Fibroblast of lung (primary cell): ENCODE measurements at regions not wholly inside any gene's neighbourhood (a gene's known extent, or its start where the extent isn't known, plus 50 kb on each side); places are given as distances from the start of the nearest gene placed in this dataset.

Experiments used
- DNase-seq, 2 donors: peaks; one replicate each; pipeline versions ENCODE4 v3.0.0 to v3.0.0-alpha.2; 2010; ENCODE audit warnings: low read depth in 2 of 2
- H2AFZ ChIP-seq: 2 replicates; pipeline ENCODE4 v1.5.1; 2012; ENCODE audit warnings: low read length, control low read depth, inconsistent platforms
- H3K27ac ChIP-seq: 2 replicates; pipeline ENCODE4 v1.5.1; 2011; ENCODE audit warnings: low read length, control low read depth; ENCODE audit not compliant: insufficient read depth
- H3K27me3 ChIP-seq: 2 replicates; pipeline ENCODE4 v1.5.1; 2011; ENCODE audit warnings: mild to moderate bottlenecking, low read length; ENCODE audit not compliant: control insufficient read depth, insufficient read depth
- H3K36me3 ChIP-seq: 2 replicates; pipeline ENCODE4 v1.5.1; 2011; ENCODE audit warnings: low read length; ENCODE audit not compliant: control insufficient read depth, insufficient read depth
- H3K4me1 ChIP-seq: 2 replicates; pipeline ENCODE4 v1.5.1; 2011; ENCODE audit warnings: low read length; ENCODE audit not compliant: control insufficient read depth, insufficient read depth; ENCODE audit errors: extremely low read depth
- H3K4me2 ChIP-seq: 2 replicates; pipeline ENCODE4 v1.5.1; 2011; ENCODE audit warnings: low read length, control low read depth; ENCODE audit not compliant: insufficient read depth; ENCODE audit errors: extremely low read depth
- H3K4me3 ChIP-seq, 4 experiments: fragments of 200-600 bp in 1 of 4; sonication (generic) in 1 of 4; replicated peaks in 1 of 4; 2 replicates each; pipeline ENCODE4 v1.5.1; 2011 to 2016; ENCODE audit warnings: low read length in 4 of 4, low read depth in 3 of 4, mild to moderate bottlenecking in 3 of 4, control low read depth in 2 of 4, inconsistent platforms in 1 of 4, mixed read lengths in 1 of 4; ENCODE audit not compliant: insufficient read depth in 1 of 4; ENCODE audit errors: control extremely low read depth in 1 of 4
- H3K79me2 ChIP-seq: 2 replicates; pipeline ENCODE4 v1.5.1; 2012; ENCODE audit warnings: mild to moderate bottlenecking, low read length, inconsistent platforms; ENCODE audit not compliant: control insufficient read depth, insufficient read depth
- H3K9ac ChIP-seq: 2 replicates; pipeline ENCODE4 v1.5.1; 2011; ENCODE audit warnings: mild to moderate bottlenecking, low read length, control low read depth; ENCODE audit not compliant: insufficient read depth
- H3K9me3 ChIP-seq: 2 replicates; pipeline ENCODE4 v1.5.1; 2012; ENCODE audit warnings: low read depth, low read length; ENCODE audit not compliant: control insufficient read depth, insufficient read depth
- H4K20me1 ChIP-seq: 2 replicates; pipeline ENCODE4 v1.5.1; 2011; ENCODE audit warnings: low read length; ENCODE audit not compliant: control insufficient read depth, insufficient read depth; ENCODE audit errors: extremely low read depth
- EZH2 ChIP-seq: IDR thresholded peaks from 2 replicates; pipeline ENCODE4 v1.5.1; 2012; ENCODE audit warnings: low read length, control low read depth, mild to moderate bottlenecking; ENCODE audit errors: missing control alignments
- TF ChIP-seq, protein P1 (sequence below), 2 donors: IDR thresholded peaks in 1 of 2; conservative IDR thresholded peaks in 1 of 2; 1 replicate in 1 of 2; 2 replicates in 1 of 2; pipeline ENCODE4 v1.5.1; 2011 to 2012; ENCODE audit warnings: low read length in 2 of 2, control low read depth in 1 of 2, inconsistent platforms in 1 of 2, low read depth in 1 of 2, mild to moderate bottlenecking in 1 of 2

DNA sequence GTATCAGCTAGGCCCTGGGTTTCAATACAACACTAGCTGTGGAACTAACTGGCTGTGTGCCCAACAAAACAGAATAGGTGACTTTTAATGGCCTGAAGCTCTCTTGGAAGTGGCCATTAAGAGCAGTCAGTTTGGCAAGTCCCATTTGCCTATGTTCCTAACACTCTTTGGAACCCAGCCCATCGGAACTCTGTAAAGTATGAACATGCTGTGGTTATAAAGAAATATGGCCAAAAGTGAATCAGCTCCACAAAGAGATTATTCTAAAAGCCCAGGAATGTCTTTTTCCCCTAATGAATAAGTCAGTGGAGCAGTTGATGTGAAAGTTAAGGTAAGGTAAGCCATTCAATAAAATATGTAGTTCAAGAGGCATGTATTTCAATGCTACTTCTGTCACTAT, 223.7 kb upstream of the ADAMTS5 start:
- H3K9me3 ChIP-seq, result no peaks in the 10 kb centered on the region
- no peak overlapping the region for H2AFZ ChIP-seq
- H3K27ac ChIP-seq, result no peak overlapping the region
- H4K20me1 ChIP-seq, result no peaks in the 10 kb centered on the region
- no peaks in the 10 kb centered on the region for H3K27me3 ChIP-seq
- DNase-seq, result peak; percentile 51 to 67
- no peaks in the 10 kb centered on the region for H3K4me1 ChIP-seq
- H3K36me3 ChIP-seq, result no peaks in the 10 kb centered on the region
- H3K9ac ChIP-seq, result no peak overlapping the region
- no peaks in the 10 kb centered on the region for H3K79me2 ChIP-seq
- H3K4me3 ChIP-seq, result no peak overlapping the region
- no peak overlapping the region for H3K4me2 ChIP-seq
- TF ChIP-seq EZH2, result no peak
- TF ChIP-seq, protein P1, sequence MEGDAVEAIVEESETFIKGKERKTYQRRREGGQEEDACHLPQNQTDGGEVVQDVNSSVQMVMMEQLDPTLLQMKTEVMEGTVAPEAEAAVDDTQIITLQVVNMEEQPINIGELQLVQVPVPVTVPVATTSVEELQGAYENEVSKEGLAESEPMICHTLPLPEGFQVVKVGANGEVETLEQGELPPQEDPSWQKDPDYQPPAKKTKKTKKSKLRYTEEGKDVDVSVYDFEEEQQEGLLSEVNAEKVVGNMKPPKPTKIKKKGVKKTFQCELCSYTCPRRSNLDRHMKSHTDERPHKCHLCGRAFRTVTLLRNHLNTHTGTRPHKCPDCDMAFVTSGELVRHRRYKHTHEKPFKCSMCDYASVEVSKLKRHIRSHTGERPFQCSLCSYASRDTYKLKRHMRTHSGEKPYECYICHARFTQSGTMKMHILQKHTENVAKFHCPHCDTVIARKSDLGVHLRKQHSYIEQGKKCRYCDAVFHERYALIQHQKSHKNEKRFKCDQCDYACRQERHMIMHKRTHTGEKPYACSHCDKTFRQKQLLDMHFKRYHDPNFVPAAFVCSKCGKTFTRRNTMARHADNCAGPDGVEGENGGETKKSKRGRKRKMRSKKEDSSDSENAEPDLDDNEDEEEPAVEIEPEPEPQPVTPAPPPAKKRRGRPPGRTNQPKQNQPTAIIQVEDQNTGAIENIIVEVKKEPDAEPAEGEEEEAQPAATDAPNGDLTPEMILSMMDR (conservative IDR thresholded peaks at IDR 0.05 in 1 of 2, IDR thresholded peaks at IDR 0.05 in 1 of 2; ENCODE audit: low read depth in 1 of 2, low read length in 2 of 2), result no peak

- H3K4me2 ChIP-seq, result no peak overlapping the region
These were observed 223.0 kb upstream of the ADAMTS5 start for GRCh38 chr21:27189870-27190269.

GRCh38 chr21:27173053-27173452, 206.2 kb upstream of the ADAMTS5 start:
- no peak overlapping the region for H3K27ac ChIP-seq
- no peaks in the 10 kb centered on the region for H3K79me2 ChIP-seq
- H3K27me3 ChIP-seq, result no peaks in the 10 kb centered on the region
- no peak for TF ChIP-seq EZH2
- TF ChIP-seq, protein P1 (conservative IDR thresholded peaks at IDR 0.05 in 1 of 2, IDR thresholded peaks at IDR 0.05 in 1 of 2; ENCODE audit: low read depth in 1 of 2, low read length in 2 of 2), result no peak
- peak in 1 of 2 donors; percentile 34 for DNase-seq
- no peak overlapping the region for H3K4me2 ChIP-seq
- H3K4me3 ChIP-seq, result no peak overlapping the region
- H2AFZ ChIP-seq, result no peak overlapping the region
- no peaks in the 10 kb centered on the region for H3K4me1 ChIP-seq
- no peaks in the 10 kb centered on the region for H3K9me3 ChIP-seq
- no peak overlapping the region for H3K9ac ChIP-seq
- no peaks in the 10 kb centered on the region for H3K36me3 ChIP-seq
- no peaks in the 10 kb centered on the region for H4K20me1 ChIP-seq

More at GRCh38 chr21:27189870-27190269, 223.0 kb upstream of the ADAMTS5 start:
- no peak for DNase-seq
- Histone ChIP-seq H3K27ac (no peak overlapping the region), H3K9me3 (no peaks in the 10 kb centered on the region), H3K79me2 (no peaks in the 10 kb centered on the region), H3K4me3 (no peak overlapping the region), H4K20me1 (no peaks in the 10 kb centered on the region), H3K36me3 (no peaks in the 10 kb centered on the region), H3K9ac (no peak overlapping the region), H3K4me1 (no peaks in the 10 kb centered on the region), H2AFZ (no peak overlapping the region), H3K27me3 (no peaks in the 10 kb centered on the region)
- TF ChIP-seq, protein P1 (conservative IDR thresholded peaks at IDR 0.05 in 1 of 2, IDR thresholded peaks at IDR 0.05 in 1 of 2; ENCODE audit: low read depth in 1 of 2, low read length in 2 of 2), result no peak
- TF ChIP-seq EZH2, result no peak
